PC-3 (cell line): ENCODE measurements at regions not wholly inside any gene's neighbourhood (a gene's known extent, or its start where the extent isn't known, plus 50 kb on each side); places are given as distances from the start of the nearest gene placed in this dataset.
"Not testable (repeated sequence)": the region's sequence is repeated elsewhere in the genome, so short reads cannot be mapped to it uniquely, and the experiment has no call there.

Experiments
- ATAC-seq: fragments of 200-7000 bp; cut with Tn5 transposase; 2 replicates; pipeline ENCODE4 v1.9.1; 2020; ENCODE audit warnings: mild to moderate bottlenecking, moderate library complexity
- BruUV-seq: library from RNA; stranded (reverse); fragments of 400-500 nt; replicated peaks from 2 replicates; lab custom pipeline; 2021; lab: Mats Ljungman, UMichigan
- CTCF ChIA-PET: fragments of 300-600 bp; sonication (Branson Sonifier 250); formaldehyde crosslinking; loops from one replicate; lab custom pipeline; 2022; ENCODE audit warnings: antibody characterized with exemption; lab: Charles Lee
- POLR2A ChIA-PET: fragments of 300-600 bp; sonication (Branson Sonifier 250); formaldehyde crosslinking; loops from one replicate; lab custom pipeline; 2022; ENCODE audit warnings: antibody characterized with exemption; ENCODE audit not compliant: unreplicated experiment; lab: Charles Lee
- DNase-seq: peaks from one replicate; pipeline ENCODE4 v3.0.0-alpha.2; 2015
- H2AFZ ChIP-seq: fragments of 300-600 bp; sonication (generic); 2 replicates; pipeline ENCODE4 v1.6.0; 2016; ENCODE audit warnings: antibody characterized with exemption, low read length
- H3F3A ChIP-seq: fragments of 300-600 bp; sonication (generic); one replicate; pipeline ENCODE4 v1.6.0; 2017; ENCODE audit warnings: antibody characterized with exemption, low read length, control low read depth, mild to moderate bottlenecking; ENCODE audit not compliant: unreplicated experiment
- H3K27ac ChIP-seq: fragments of 300-600 bp; sonication (generic); 2 replicates; pipeline ENCODE4 v1.5.1; 2016; ENCODE audit warnings: mild to moderate bottlenecking, low read length
- H3K27me3 ChIP-seq: fragments of 300-600 bp; sonication (generic); 2 replicates; pipeline ENCODE4 v1.6.1; 2016; ENCODE audit warnings: low read length, mixed read lengths
- H3K36me3 ChIP-seq: fragments of 300-600 bp; sonication (generic); 2 replicates; pipeline ENCODE4 v1.6.1; 2016; ENCODE audit warnings: low read depth, mixed run types, low read length, mixed read lengths
- H3K4me1 ChIP-seq: fragments of 300-600 bp; sonication (generic); 2 replicates; pipeline ENCODE4 v1.5.1; 2016; ENCODE audit warnings: low read length; ENCODE audit not compliant: insufficient read depth
- H3K4me2 ChIP-seq: fragments of 300-600 bp; sonication (generic); 2 replicates; pipeline ENCODE4 v1.6.0; 2016; ENCODE audit warnings: low read length
- H3K4me3 ChIP-seq: fragments of 300-600 bp; sonication (generic); 2 replicates; pipeline ENCODE4 v1.5.1; 2016; ENCODE audit warnings: mild to moderate bottlenecking, low read length, mixed read lengths
- H3K79me2 ChIP-seq: fragments of 300-600 bp; sonication (generic); 2 replicates; pipeline ENCODE4 v1.6.1; 2017; ENCODE audit warnings: low read length, mixed read lengths
- H3K9ac ChIP-seq: fragments of 300-600 bp; sonication (generic); 2 replicates; pipeline ENCODE4 v1.6.0; 2016; ENCODE audit warnings: mild to moderate bottlenecking, low read length
- H3K9me2 ChIP-seq: fragments of 300-600 bp; sonication (generic); replicated peaks from 2 replicates; pipeline ENCODE4 v1.6.1; 2016; ENCODE audit warnings: mixed run types, low read length, mixed read lengths
- H3K9me3 ChIP-seq: fragments of 300-600 bp; sonication (generic); 2 replicates; pipeline ENCODE4 v1.6.1; 2016; ENCODE audit warnings: low read length, mixed read lengths
- H4K20me1 ChIP-seq: fragments of 300-600 bp; sonication (generic); 2 replicates; pipeline ENCODE4 v1.6.1; 2016; ENCODE audit warnings: low read length, mixed read lengths
- intact Hi-C: fragments of 100-400 bp; cut with micrococcal nuclease; formaldehyde crosslinking; loops from 2 replicates; pipeline ENCODE4 v1.9.0; 2023

DNA sequence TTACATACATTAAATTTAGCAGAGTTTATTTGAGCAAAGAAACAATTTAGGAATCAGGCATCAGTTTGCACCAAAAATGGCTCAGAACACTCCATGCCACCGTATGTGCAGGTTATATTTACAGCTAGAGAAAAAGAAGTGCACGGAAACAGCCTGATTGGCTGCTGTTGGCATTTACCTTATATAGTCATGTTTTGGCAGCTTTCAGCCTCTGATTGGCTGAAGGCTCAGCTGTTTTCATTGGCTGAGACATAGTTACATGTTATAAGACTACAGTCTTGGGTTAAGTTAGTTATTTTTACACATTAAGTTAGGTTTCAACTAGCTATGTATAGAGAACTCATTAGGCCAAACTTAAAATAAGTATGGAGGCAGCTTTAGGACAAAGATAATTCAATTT is 104.0 kb downstream of the LIMS3 start:
- H3K9me3 ChIP-seq, H3K9ac ChIP-seq, H3K36me3 ChIP-seq, H3K4me3 ChIP-seq, H3K4me1 ChIP-seq, ATAC-seq, intact Hi-C loops, CTCF ChIA-PET, DNase-seq, H3F3A ChIP-seq, H3K79me2 ChIP-seq, BruUV-seq, H3K27me3 ChIP-seq, H3K9me2 ChIP-seq, H3K27ac ChIP-seq, H2AFZ ChIP-seq, POLR2A ChIA-PET, H3K4me2 ChIP-seq, H4K20me1 ChIP-seq: not testable (repeated sequence)

DNA sequence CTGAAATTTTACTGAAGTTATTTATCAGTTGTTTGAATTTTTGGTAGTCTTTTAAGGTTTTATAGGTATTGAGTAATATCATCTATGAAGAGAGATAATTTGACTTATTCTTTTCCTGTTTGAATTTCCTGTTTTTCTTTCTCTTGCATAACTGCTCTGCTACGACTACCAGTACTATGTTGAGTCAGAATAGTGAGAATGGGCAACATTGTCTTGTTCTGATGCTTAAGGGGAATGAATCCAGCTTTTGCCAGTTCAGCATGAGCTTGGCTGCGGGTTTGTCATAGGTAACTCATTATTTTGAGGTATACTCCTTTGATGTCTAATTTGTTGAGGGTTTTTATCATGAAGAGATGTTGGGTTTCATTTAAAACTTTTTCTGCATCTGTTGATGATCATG is 102.2 kb downstream of the MALL start:
- H3K27me3 ChIP-seq, H3K4me3 ChIP-seq, ATAC-seq, H3K9me2 ChIP-seq, POLR2A ChIA-PET, H3K9ac ChIP-seq, H3F3A ChIP-seq, BruUV-seq, H3K9me3 ChIP-seq, intact Hi-C loops, H3K79me2 ChIP-seq, H3K36me3 ChIP-seq, H3K27ac ChIP-seq, H4K20me1 ChIP-seq, H3K4me1 ChIP-seq, H2AFZ ChIP-seq, H3K4me2 ChIP-seq, DNase-seq, CTCF ChIA-PET: not testable (repeated sequence)

GRCh38 chr2:110016381-110017092 is 99.1 kb downstream of the MALL start:
- H3K79me2 ChIP-seq, H3K9ac ChIP-seq, H4K20me1 ChIP-seq, intact Hi-C loops, H3K27me3 ChIP-seq, H2AFZ ChIP-seq, H3K27ac ChIP-seq, CTCF ChIA-PET, H3K9me3 ChIP-seq, DNase-seq, H3K4me2 ChIP-seq, H3K36me3 ChIP-seq, H3K4me3 ChIP-seq, POLR2A ChIA-PET, H3K4me1 ChIP-seq, BruUV-seq, H3K9me2 ChIP-seq, H3F3A ChIP-seq: not testable (repeated sequence)
- ATAC-seq = peak; percentile 94

DNA sequence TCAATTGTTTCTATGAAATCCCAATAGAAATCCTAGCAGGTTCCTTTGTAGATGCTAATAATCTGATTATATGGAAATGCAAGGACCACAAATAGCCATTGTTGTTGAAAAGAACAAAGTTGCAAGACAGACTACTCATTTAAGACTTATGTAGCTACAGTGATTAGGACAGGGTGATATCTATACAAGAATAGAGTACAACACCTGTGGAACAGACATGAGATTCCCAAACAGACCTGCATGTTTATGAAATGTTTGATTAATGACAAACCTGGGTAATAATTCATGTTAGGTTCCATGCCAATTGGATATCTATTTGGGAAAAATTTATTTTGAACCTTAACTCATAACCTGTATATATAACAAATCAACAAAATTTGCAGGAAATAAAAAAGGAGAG is 95.4 kb downstream of the MALL start:
- POLR2A ChIA-PET = not testable (repeated sequence)

DNA sequence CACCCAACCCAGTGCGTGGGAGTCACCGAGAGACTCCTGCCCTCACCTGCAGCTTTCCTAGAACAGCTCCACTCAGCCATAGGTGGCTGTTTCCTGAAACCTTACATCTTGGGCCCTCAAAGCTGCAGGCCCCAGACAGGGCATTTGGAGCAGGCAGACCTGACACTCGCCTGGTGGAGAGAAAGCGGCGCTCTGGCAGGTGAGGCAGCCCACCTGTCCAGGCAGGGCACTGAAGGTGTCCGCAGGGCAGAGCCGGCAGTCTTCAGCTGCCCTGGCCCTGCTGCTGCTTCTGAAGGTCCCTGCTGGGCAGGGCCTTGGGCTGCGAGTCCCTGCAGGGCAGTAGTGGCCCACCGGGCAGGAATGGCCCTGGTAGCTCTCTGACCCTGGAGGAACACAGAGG is 93.3 kb downstream of the MALL start:
- CTCF ChIA-PET, DNase-seq, H3K9ac ChIP-seq, H3K4me1 ChIP-seq, H3K36me3 ChIP-seq, H3K27ac ChIP-seq, H3K4me2 ChIP-seq, H4K20me1 ChIP-seq, intact Hi-C loops, H3K79me2 ChIP-seq, H3F3A ChIP-seq, H3K27me3 ChIP-seq, BruUV-seq, H3K4me3 ChIP-seq, ATAC-seq, H2AFZ ChIP-seq, H3K9me3 ChIP-seq, POLR2A ChIA-PET, H3K9me2 ChIP-seq: not testable (repeated sequence)

More for the DNA sequence above, 95.4 kb downstream of the MALL start:
- H3K9me2 ChIP-seq, H3F3A ChIP-seq, intact Hi-C loops, H3K4me1 ChIP-seq, ATAC-seq, H3K27me3 ChIP-seq, H3K4me3 ChIP-seq, H3K36me3 ChIP-seq, H3K9ac ChIP-seq, CTCF ChIA-PET, H4K20me1 ChIP-seq, H2AFZ ChIP-seq, BruUV-seq, H3K9me3 ChIP-seq, DNase-seq, H3K27ac ChIP-seq, H3K79me2 ChIP-seq, H3K4me2 ChIP-seq: not testable (repeated sequence)

DNA sequence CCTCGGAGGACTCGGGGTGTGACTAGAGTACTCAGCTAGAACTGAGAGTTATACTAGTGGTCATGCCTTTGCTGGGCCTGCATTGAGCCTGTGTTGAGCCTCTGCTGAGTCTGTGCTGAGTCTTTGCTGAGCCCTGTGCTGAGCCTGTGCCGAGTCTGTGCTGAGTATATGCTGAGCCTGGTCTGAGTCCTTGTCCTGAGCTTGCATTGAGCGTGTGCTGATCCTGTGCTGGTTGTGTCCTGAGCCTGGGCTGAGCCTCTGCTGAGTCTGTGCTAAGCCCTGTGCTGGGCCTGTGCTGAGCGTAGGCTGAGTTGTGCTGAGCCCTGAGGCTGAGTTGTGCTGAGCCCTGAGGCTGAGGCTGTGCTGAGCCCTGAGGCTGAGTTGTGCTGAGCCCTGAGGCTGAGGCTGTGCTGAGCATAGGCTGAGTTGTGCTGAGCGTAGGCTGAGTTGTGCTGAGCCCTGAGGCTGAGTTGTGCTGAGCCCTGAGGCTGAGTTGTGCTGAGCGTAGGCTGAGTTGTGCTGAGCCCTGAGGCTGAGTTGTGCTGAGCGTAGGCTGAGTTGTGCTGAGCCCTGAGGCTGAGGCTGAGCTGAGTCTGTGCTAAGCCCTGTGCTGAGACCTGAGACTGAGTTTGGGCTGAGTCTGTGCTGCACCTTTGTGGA is 89.4 kb downstream of the MALL start:
- H3K9me3 ChIP-seq, H3K27me3 ChIP-seq, H3K4me3 ChIP-seq, H3K4me2 ChIP-seq, DNase-seq, intact Hi-C loops, H3K9ac ChIP-seq, H3F3A ChIP-seq, CTCF ChIA-PET, H3K9me2 ChIP-seq, H2AFZ ChIP-seq, POLR2A ChIA-PET, H3K27ac ChIP-seq, H3K36me3 ChIP-seq, BruUV-seq, H3K4me1 ChIP-seq, H3K79me2 ChIP-seq, H4K20me1 ChIP-seq: not testable (repeated sequence)
- peak; percentile 37 for ATAC-seq
